ENCODE measurements at regions not wholly inside any gene's neighbourhood (a gene's known extent, or its start where the extent isn't known, plus 50 kb on each side); places are given as distances from the start of the nearest gene placed in this dataset.

DNA sequence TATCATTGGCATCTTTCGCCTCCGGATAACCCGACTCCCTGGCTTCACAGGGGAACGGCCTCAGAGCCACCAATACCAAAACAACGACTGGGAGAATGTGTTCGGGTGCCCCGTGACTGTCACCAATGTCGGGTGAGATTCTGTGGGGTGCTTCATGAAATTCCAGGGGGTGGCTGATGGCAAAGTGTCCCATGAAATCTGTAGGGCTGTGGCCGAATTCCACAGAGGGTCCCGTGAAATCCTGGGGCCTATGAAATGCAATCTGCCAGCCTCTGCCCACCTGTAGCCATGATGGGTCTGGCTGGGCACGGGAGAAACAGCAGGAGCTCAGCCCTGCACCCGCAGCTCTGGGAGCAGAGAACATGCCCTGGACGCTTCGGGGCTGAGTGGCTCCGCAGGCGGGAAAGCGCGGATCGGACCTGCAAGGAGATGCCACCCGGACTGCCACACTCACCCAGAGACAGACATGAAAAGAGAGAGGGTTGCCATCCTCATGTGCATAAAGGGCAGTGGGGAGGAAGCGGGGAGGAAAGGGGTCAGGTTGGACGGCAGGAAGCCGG is 192.4 kb downstream of the OLFM1 start:
- TF ChIP-seq, protein P1, sequence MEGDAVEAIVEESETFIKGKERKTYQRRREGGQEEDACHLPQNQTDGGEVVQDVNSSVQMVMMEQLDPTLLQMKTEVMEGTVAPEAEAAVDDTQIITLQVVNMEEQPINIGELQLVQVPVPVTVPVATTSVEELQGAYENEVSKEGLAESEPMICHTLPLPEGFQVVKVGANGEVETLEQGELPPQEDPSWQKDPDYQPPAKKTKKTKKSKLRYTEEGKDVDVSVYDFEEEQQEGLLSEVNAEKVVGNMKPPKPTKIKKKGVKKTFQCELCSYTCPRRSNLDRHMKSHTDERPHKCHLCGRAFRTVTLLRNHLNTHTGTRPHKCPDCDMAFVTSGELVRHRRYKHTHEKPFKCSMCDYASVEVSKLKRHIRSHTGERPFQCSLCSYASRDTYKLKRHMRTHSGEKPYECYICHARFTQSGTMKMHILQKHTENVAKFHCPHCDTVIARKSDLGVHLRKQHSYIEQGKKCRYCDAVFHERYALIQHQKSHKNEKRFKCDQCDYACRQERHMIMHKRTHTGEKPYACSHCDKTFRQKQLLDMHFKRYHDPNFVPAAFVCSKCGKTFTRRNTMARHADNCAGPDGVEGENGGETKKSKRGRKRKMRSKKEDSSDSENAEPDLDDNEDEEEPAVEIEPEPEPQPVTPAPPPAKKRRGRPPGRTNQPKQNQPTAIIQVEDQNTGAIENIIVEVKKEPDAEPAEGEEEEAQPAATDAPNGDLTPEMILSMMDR (IDR thresholded peaks at IDR 0.05) = no peak
- no peak for TF ChIP-seq EZH2 (IDR thresholded peaks at IDR 0.05)
